HUES6 (cell line): ENCODE measurements at regions not wholly inside any gene's neighbourhood (a gene's known extent, or its start where the extent isn't known, plus 50 kb on each side); places are given as distances from the start of the nearest gene placed in this dataset.

Experiments
- H3K27ac ChIP-seq: 2 replicates; pipeline ENCODE4 v1.7.0; 2013; ENCODE audit warnings: low read depth, mild to moderate bottlenecking, low read length, inconsistent platforms
- H3K27me3 ChIP-seq: 2 replicates; pipeline ENCODE4 v1.6.1; 2013; ENCODE audit warnings: low read length; ENCODE audit not compliant: control insufficient read depth, insufficient read depth
- H3K36me3 ChIP-seq: 2 replicates; pipeline ENCODE4 v1.6.1; 2013; ENCODE audit warnings: low read length; ENCODE audit not compliant: control insufficient read depth, insufficient read depth
- H3K4me1 ChIP-seq: 2 replicates; pipeline ENCODE4 v1.6.1; 2013; ENCODE audit warnings: low read length; ENCODE audit not compliant: control insufficient read depth, insufficient read depth
- H3K4me3 ChIP-seq: 2 replicates; pipeline ENCODE4 v1.5.1; 2013; ENCODE audit warnings: low read depth, low read length
- H3K9ac ChIP-seq: one replicate; pipeline ENCODE4 v1.6.1; 2013; ENCODE audit warnings: mild to moderate bottlenecking, low read length
- H3K9me3 ChIP-seq: 2 replicates; pipeline ENCODE4 v1.6.1; 2013; ENCODE audit warnings: low read depth, low read length; ENCODE audit not compliant: control insufficient read depth, insufficient read depth

DNA sequence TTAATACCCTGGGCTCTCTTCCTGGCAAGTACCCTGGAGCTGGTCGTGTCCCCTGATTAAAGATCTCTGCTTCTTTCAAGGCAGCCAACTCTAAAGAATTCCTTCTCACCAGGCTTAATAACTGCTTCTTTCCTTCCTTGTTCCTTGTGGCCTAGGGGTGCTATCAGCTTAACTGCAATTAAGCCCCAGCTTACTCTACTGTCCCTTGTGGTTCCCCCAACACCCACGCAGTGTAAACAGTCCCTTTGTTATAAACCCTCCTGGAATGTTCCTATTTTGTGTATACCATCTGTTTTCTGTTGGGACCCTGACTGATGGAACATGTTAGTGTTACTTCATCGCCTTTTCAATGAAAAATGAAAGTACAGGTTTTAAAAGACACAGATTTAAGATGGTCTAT is 126.4 kb upstream of the KIRREL3 start:
- Histone ChIP-seq H3K36me3 (no peaks in the 10 kb centered on the region), H3K27me3 (no peaks in the 10 kb centered on the region), H3K9ac (no peak overlapping the region), H3K4me1 (no peaks in the 10 kb centered on the region), H3K9me3 (no peaks in the 10 kb centered on the region), H3K27ac (no peak overlapping the region), H3K4me3 (no peak overlapping the region)

DNA sequence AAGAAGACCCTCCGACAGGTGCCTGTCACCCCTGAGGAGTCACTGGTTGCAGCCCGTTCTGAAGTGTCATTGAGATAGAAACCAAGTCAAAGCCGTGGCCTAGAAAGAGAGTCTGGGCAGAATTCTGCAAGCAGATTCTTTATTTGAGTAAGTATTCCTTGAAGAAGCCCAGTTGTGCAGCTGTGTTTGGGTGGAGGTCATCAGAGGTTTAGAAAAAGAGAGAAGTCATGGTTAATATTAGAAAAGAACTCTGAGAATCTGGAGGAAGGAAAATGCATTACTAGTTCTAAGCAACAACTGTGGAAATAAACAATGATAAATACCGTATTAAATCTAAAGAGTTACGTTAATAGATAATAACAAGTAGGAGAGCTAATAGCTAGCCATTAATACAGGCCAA is 118.8 kb upstream of the KIRREL3 start:
- no peaks in the 10 kb centered on the region for H3K27me3 ChIP-seq
- no peak overlapping the region for H3K4me3 ChIP-seq
- no peak overlapping the region for H3K9ac ChIP-seq
- H3K36me3 ChIP-seq = no peaks in the 10 kb centered on the region
- no peaks in the 10 kb centered on the region for H3K9me3 ChIP-seq
- peaks cover 4% of the 10 kb centered on the region; the same call in 1 of the 2 replicates for H3K4me1 ChIP-seq
- no peak overlapping the region for H3K27ac ChIP-seq

DNA sequence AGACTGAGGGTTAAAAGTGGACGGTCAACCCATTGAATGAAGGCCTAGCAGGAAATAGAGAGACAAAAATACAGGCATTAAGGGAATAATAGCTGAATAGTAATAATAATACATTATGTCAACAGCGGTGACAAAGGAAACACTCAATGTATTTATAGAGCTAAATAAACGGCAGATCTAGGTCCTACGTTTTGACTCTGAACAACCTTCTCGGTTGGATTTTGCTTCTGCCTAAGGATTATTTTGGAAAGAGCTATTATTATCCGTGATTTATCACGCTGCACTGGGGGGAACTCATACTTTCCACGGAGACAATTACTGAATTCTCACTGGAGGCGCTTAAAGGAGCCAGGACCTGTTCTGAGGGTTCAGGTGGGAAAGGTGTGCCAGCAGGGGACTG is 118.2 kb upstream of the KIRREL3 start:
- peaks cover 4% of the 10 kb centered on the region; the same call in 1 of the 2 replicates for H3K4me1 ChIP-seq
- no peak overlapping the region for H3K4me3 ChIP-seq
- H3K9me3 ChIP-seq = no peaks in the 10 kb centered on the region
- no peaks in the 10 kb centered on the region for H3K27me3 ChIP-seq
- no peak overlapping the region for H3K9ac ChIP-seq
- H3K36me3 ChIP-seq = no peaks in the 10 kb centered on the region
- no peak overlapping the region for H3K27ac ChIP-seq

DNA sequence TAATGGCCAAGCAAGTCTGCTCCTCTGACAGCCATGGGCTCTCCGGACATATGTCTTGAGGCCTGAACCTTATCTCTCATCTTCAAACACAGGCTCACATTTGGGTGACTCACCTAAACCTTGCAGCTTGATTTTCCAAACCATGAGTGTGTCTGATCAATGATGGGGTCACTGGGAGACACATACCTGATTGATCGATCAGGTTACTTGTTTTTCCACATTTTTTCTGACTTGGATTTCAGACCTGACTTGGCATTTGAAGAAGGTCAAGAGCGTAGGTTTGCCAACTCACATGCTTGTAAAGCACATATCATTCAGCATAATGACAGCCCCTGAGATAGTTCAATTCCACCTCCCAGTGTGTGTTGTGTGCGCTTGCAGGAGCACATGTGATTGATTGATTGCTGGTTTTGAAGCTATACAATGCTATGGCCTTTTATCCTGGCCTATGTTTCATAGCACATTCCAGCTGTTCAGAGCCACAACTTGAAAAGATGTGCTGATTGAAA is 116.7 kb upstream of the KIRREL3 start:
- peaks cover 4% of the 10 kb centered on the region; the same call in 1 of the 2 replicates for H3K4me1 ChIP-seq
- H3K36me3 ChIP-seq = no peaks in the 10 kb centered on the region
- no peaks in the 10 kb centered on the region for H3K9me3 ChIP-seq
- no peak overlapping the region for H3K4me3 ChIP-seq
- no peak overlapping the region for H3K9ac ChIP-seq
- no peak overlapping the region for H3K27ac ChIP-seq
- no peaks in the 10 kb centered on the region for H3K27me3 ChIP-seq

DNA sequence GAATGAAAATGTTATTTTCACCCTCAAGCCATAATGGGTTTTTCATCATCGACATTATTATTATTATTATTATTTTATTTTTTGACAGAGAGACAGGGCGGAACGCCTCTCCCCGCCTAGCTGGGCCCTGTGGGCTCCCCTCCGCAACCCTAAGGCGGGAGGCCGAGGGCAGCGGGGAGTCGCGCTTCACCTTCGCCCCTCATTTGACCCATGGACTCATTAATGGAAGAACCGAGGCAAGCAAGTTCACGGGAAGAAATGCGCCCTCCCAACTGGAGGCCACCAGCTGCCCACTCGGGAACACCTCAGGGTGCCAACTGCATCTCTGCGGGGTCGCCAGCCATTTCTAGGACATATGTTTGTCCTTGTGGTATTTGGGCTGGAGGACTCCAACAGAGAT is 115.3 kb upstream of the KIRREL3 start:
- H3K9me3 ChIP-seq = no peaks in the 10 kb centered on the region
- H3K4me3 ChIP-seq = no peak overlapping the region
- H3K36me3 ChIP-seq = no peaks in the 10 kb centered on the region
- peaks cover 6% of the 10 kb centered on the region for H3K4me1 ChIP-seq
- no peak overlapping the region for H3K27ac ChIP-seq
- H3K27me3 ChIP-seq = no peaks in the 10 kb centered on the region
- no peak overlapping the region for H3K9ac ChIP-seq

DNA sequence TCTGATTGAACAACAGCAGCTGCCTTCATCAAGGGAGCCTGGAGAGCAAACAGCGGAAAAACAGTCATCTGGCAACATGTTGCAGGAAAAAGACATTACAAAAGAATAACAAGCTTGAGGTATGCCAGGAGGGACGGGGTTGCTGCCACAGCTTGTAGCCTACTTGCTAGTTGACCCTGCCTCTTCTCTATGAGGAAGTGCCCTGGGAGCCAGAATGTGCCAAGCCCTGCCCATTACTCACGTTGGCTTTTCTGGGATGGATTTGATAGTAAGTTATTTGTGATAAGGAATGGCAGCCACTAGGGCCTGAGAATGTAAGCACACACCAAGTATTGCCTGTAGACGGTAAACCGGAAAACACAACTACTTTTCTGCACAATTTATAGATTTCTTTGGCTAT is 113.5 kb upstream of the KIRREL3 start:
- H3K27ac ChIP-seq = no peak overlapping the region
- no peaks in the 10 kb centered on the region for H3K27me3 ChIP-seq
- peaks cover 24% of the 10 kb centered on the region for H3K4me1 ChIP-seq
- no peak overlapping the region for H3K4me3 ChIP-seq
- no peaks in the 10 kb centered on the region for H3K36me3 ChIP-seq
- no peaks in the 10 kb centered on the region for H3K9me3 ChIP-seq
- no peak overlapping the region for H3K9ac ChIP-seq

DNA sequence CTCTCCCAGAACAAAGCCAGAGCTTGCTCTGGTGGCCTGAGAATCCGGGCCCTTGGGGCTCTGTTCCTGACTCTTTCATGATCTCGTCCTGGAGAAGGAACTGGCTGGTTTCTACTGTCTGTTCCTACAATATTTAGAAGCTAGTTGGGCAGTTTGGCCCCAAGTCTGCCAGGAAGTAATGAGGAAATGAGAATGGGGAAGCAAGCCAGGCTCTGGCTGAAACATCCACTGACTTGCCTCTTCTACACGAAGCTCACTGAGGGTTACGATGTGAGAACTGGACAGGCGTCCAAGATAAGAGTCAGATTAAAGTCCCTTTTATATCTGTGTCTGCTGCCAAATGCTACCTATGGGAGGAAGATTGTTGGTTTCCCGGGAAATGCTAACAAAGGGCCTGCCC is 110.0 kb upstream of the KIRREL3 start:
- Histone ChIP-seq H3K27me3 (no peaks in the 10 kb centered on the region), H3K9me3 (no peaks in the 10 kb centered on the region), H3K4me3 (no peak overlapping the region), H3K4me1 (peaks cover 36% of the 10 kb centered on the region), H3K36me3 (no peaks in the 10 kb centered on the region), H3K27ac (0 out of 2 replicates have a peak overlapping the region, but pooled peaks have one; percentile 45), H3K9ac (no peak overlapping the region)

DNA sequence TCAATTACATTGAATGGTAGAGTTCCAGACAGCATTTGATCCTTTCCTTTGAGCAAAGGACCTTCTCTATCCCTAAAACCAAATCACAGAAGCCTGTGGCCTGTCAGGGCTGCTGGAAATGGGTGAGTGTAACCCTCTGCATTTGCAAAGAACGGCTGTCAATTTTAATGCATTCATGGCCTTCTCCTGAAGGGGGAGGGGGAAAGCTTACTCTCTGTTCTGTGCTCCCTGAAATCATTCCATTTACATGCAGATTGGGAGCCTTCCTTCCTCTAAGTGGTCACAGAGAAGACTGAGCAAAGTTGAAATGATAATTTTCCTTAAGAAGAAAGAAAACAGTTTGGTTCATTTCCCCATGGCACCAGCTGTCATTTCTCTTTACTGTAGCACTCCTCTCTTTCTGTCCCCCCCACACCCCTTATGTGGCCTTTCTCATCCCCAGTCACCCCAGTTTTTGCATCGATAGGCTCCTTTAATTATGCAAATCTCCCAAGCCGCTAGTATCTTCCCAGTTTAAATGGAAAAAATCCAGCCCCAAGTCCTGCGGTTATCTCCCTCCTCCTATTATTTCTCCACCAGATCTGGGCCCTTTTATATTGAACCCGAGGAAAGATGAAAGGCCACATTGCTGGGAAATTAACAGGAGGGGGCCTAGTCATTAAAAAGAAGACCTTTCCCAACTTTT is 109.4 kb upstream of the KIRREL3 start:
- Histone ChIP-seq H3K4me3 (no peak overlapping the region), H3K27me3 (no peaks in the 10 kb centered on the region), H3K4me1 (peaks cover 41% of the 10 kb centered on the region), H3K9ac (no peak overlapping the region), H3K9me3 (no peaks in the 10 kb centered on the region), H3K36me3 (no peaks in the 10 kb centered on the region), H3K27ac (no peak overlapping the region)

DNA sequence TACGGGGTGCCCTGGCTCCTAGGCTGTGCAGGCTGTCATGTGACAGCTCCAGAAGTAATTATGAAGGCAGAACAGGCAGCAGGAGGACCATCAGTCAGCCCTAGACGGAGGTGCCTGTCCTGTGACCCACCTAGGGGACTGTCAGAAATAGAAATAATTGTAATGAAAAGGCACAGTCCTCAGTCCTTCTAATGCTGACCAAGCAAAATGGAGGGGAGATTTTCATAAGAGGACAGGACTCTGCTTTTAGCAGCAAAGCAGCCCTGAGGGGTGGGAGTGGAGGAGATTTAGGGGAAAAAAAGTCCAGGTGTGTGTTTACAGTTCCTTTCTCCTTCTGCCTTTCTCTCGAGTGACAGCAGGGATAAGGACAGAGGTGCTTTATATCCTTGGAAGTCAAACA is 108.3 kb upstream of the KIRREL3 start:
- Histone ChIP-seq H3K9me3 (no peaks in the 10 kb centered on the region), H3K4me1 (peaks cover 41% of the 10 kb centered on the region), H3K9ac (no peak overlapping the region), H3K4me3 (no peak overlapping the region), H3K27me3 (no peaks in the 10 kb centered on the region), H3K27ac (no peak overlapping the region), H3K36me3 (no peaks in the 10 kb centered on the region)

DNA sequence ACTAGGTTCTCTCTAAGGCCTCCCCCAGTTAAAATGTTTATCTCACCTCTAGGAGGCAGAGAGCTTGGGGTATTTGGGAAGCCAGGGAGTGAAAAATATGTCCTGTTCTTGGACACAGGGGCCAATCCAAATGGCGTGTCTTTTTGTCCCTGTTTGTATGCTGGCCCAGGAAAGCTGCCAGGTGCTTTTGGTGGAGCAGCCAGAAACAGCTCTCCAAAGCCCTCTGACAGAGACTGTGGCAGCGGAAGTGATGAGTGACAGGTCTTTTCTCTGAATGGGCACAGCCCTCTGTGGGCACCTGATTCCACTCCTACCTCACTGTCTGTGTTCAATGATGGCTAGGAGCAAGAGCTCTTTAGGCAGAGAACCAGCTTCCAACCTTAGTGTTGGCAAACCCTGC is 106.4 kb upstream of the KIRREL3 start:
- no peak overlapping the region for H3K4me3 ChIP-seq
- no peaks in the 10 kb centered on the region for H3K27me3 ChIP-seq
- no peaks in the 10 kb centered on the region for H3K36me3 ChIP-seq
- no peak overlapping the region for H3K27ac ChIP-seq
- no peaks in the 10 kb centered on the region for H3K9me3 ChIP-seq
- peaks cover 41% of the 10 kb centered on the region for H3K4me1 ChIP-seq
- no peak overlapping the region for H3K9ac ChIP-seq

DNA sequence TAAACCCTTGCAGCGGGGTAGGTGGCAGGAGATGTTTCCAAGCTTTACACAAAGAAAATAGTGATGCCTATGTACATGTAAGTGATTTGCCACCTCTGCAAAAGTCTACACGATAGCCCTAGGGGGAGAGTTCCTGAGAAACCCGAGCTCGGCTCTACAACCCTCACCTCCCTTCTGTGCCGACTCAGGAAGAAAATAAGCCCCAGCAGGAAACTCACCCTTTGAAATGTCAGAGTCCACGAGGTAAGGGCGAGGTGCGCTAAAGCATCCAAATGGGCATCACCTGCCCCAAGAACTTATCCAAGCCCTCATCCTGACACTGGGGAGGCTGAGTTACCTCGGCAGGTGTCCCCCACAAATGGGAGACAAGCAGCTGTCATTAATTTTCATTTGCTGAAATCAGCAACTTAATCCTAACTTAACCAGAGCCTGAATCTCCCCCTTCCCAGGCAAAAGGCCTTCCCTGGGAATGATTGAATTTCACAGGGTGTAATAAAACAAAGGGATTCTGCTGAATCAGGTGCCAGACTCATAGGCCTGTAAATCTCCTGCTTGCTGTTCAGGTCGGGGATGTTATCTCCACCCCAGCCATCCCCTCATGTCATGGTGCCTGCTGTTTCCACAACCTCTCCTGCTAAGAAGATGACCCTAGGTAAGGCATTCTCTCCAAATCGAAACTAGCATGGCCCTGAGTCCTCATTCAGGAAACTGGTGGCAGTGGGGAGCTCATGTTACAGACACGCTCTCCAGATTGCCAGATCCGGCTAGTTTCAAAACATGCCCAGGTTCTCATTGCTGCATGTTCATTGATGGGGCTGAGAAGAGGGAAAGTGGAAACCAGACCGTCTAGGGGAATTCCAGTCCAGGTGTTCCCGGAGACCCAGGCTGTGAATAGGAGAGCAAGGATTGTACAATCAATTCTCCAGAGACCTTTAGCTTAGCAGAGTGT is 105.3 kb upstream of the KIRREL3 start:
- peaks cover 40% of the 10 kb centered on the region for H3K4me1 ChIP-seq
- no peak overlapping the region for H3K4me3 ChIP-seq
- no peaks in the 10 kb centered on the region for H3K36me3 ChIP-seq
- H3K27me3 ChIP-seq = no peaks in the 10 kb centered on the region
- H3K9ac ChIP-seq = no peak overlapping the region
- H3K9me3 ChIP-seq = no peaks in the 10 kb centered on the region
- H3K27ac ChIP-seq = no peak overlapping the region
